Inflammatory macrophage (primary cell): ENCODE measurements at regions not wholly inside any gene's neighbourhood (a gene's known extent, or its start where the extent isn't known, plus 50 kb on each side); places are given as distances from the start of the nearest gene placed in this dataset.
"Not testable (repeated sequence)": the region's sequence is repeated elsewhere in the genome, so short reads cannot be mapped to it uniquely, and the experiment has no call there.

Experiments
- DNase-seq, 2 donors: peaks; one replicate each; pipeline ENCODE4 v3.0.0-alpha.2; 2020 to 2022

DNA sequence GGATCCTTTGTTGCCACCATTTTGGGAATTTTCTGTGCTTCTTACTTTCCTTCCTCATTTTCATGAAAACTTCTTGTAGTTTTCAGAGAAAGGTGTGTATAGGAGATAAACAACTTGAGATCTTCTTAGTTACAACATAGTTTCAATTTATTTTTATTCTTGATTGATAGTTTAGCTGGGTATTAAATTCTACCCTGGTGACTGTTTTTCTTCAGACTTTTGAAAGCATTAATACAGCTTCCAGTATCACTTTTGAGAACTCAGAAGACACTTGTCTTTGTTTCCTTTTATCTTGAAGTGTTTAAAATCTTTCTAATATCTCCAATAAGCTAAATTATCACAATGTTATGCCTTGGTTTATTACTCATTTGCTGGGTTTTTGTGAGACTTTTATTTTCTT, 167.5 kb upstream of the DPP10 start:
- DNase-seq = no peak

GRCh38 chr2:114281188-114281587, 161.3 kb upstream of the DPP10 start:
- no peak for DNase-seq

DNA sequence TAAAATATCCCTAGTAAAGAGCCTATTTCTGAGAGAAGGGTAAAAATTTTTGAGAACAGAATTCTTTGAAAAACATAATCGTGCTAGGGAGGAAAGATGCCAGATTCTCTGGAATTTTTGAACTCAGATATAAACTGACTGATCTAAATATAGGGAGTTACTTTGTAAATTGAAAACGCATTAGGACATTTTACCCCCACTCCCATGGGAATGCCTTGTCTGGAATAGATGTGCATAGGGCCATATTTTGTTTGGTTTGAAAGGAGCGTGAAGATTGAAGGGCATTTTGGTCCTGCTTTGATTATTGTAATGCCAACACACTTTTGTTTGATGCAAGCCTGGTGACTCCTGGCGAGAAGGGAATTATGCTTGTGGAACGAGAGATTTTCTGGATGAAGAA, 158.7 kb upstream of the DPP10 start:
- DNase-seq = no peak

- DNase-seq = no peak
Measured at GRCh38 chr2:114286438-114286837, 156.0 kb upstream of the DPP10 start.

GRCh38 chr2:114293355-114293754, 149.1 kb upstream of the DPP10 start:
- no peak for DNase-seq

- no peak for DNase-seq
Measured at GRCh38 chr2:114294741-114295140, 147.7 kb upstream of the DPP10 start.

DNA sequence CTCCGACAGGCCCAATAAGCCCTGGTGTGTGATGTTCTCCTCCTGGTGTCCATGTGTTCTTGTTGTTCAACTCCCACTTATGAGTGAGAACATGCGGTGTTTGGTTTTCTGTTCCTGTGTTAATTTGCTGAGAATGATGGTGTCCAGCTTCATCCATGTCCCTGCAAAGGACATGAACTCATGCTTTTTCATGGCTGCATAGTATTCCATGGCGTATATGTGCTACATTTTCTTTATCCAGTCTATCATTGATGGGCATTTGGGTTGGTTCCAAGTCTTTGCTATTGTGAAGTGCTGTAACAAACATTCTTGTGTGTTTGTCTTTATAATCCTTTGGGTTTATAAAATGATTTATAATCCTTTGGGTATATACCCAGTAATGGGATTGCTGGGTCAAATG, 142.1 kb upstream of the DPP10 start:
- not testable (repeated sequence) for DNase-seq

- no peak for DNase-seq
Measured at GRCh38 chr2:114316532-114317300, 125.7 kb upstream of the DPP10 start.

GRCh38 chr2:114330594-114330993, 111.8 kb upstream of the DPP10 start:
- no peak for DNase-seq

DNA sequence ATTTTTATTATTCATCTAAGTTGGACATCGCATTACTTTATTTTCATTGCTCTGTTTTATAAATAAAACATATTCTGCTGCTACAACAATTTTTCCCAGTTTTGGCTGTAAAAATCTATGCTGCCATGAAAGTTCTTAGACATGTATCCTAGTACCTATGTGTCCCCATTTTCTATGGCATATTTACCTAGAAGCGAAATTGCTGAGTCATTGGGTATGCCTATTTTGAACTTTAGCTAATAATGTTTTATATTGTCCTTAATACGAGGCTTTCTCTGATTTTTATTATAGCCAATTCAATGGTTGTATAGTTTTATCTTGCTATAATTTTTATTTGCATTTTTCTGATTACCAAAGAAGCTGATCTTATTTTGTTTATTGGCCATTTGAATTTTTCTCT, 110.5 kb upstream of the DPP10 start:
- DNase-seq = no peak

DNA sequence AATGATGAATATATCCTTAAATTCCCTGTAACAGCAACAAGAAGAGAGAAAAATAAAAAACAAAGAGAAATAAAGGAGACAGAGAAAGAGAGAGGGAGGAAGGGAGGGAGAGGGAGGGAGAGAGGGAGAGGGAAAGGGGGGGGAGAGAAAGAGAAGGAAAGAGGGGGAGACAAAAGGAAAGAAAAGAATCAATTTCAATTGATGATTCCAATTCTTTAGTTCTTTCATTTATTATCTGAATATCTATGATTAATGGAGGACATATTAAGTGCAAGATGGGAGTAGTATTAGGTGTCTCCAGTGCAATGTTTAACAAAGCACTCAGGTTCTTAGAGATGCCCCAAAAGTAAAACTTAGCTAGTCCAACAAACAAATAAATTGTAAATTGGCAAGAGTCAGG, 97.2 kb upstream of the DPP10 start:
- no peak for DNase-seq

- DNase-seq = no peak
Measured at GRCh38 chr2:114346658-114347057, 95.8 kb upstream of the DPP10 start.

- no peak for DNase-seq
Measured at GRCh38 chr2:114350186-114350725, 92.2 kb upstream of the DPP10 start.

GRCh38 chr2:114352988-114353387, 89.5 kb upstream of the DPP10 start:
- no peak for DNase-seq

DNA sequence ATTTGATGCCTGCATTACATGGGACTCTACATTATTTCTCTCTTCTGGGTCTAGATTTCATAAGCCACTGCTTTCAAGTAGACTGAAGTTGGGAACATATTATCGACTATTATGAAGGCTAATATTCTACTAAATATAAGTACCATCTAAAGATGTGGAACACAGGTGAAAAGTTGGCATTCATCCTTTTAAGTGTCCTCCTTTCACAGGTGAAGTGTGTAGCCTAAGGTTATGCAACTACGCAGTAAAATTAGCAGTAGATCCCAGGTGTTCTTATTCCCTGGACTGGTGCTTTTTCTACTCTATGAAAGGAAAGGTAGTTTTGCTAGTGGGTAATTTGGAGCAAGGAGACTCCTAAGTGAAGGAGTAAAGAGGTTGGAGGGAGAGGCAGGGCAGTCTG, 88.2 kb upstream of the DPP10 start:
- no peak for DNase-seq

DNA sequence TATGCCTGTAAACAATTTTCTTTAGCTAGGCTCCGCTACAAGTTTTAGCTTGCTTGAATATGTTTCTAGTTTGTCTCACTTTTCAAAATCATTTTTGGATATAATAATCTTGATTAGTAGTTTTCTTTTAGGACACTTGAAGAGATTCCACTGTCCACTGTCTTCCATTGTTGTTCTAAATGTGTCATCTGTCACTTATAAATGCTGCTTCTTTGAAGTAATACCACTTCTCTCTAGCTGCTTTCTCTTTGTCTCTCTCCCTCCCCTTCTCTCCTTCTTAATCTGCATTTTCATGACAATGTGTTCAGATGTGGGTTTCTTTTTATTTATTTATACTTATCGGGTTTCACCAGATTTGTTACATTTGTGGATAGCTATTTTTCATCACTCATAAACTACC, 73.7 kb upstream of the DPP10 start:
- no peak for DNase-seq

GRCh38 chr2:114371721-114372120, 70.7 kb upstream of the DPP10 start:
- DNase-seq = not testable (repeated sequence)

GRCh38 chr2:114373591-114373990, 68.8 kb upstream of the DPP10 start:
- DNase-seq = no peak

DNA sequence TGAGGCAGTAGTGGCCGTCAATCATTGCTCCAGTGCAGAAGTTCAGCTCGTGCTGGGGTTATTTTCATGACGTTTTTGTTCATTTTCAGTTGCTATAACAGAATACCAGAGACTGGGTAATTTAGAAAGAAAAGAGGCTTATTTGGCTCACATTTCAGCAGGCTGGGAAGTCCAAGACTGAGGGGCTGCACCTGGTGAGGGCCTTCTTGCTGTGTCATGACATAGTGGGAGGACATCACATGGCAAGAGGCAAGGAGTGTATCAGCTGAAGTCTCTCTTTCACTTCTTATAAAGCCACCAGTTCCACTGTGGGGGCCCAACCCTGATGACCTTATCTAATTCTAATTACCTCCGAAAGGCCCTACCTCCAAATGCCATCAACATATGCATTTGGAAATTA, 58.0 kb upstream of the DPP10 start:
- DNase-seq = no peak

- no peak for DNase-seq
Measured at GRCh38 chr2:114389021-114389420, 53.4 kb upstream of the DPP10 start.
